H1 (cell line): ENCODE measurements at regions not wholly inside any gene's neighbourhood (a gene's known extent, or its start where the extent isn't known, plus 50 kb on each side); places are given as distances from the start of the nearest gene placed in this dataset.

Experiments
- CTCF ChIA-PET: fragments of 300-600 bp; sonication (Branson Sonifier 250); formaldehyde crosslinking; loops from one replicate; lab custom pipeline; 2021; ENCODE audit not compliant: partially characterized antibody; lab: Charles Lee
- POLR2A ChIA-PET: fragments of 300-600 bp; sonication (Branson Sonifier 250); formaldehyde crosslinking; loops from one replicate; lab custom pipeline; 2021; ENCODE audit warnings: inconsistent platforms; ENCODE audit not compliant: partially characterized antibody; lab: Charles Lee
- DNase-seq, 2 experiments: peaks; one replicate each; pipeline versions ENCODE4 v3.0.0 to v3.0.0-alpha.2; 2010 to 2022; ENCODE audit warnings: low spot score in 2 of 2, low read depth in 1 of 2, mixed read lengths in 1 of 2
- FAIRE-seq: peaks from 2 replicates; lab custom pipeline; 2011; peaks lifted over from hg19 to GRCh38; lab: Jason Lieb, UNC
- H2AFZ ChIP-seq: 2 replicates; pipeline ENCODE4 v1.8.1; 2012; ENCODE audit warnings: low read length, inconsistent platforms
- H2AK5ac ChIP-seq: 2 replicates; pipeline ENCODE4 v1.6.1; 2013; ENCODE audit warnings: low read depth, low read length
- H2BK120ac ChIP-seq: replicated peaks from 2 replicates; pipeline ENCODE3; 2013; ENCODE audit warnings: low read depth, low read length, inconsistent platforms
- H2BK12ac ChIP-seq: 2 replicates; pipeline ENCODE4 v1.6.1; 2013; ENCODE audit warnings: low read depth, low read length
- H2BK15ac ChIP-seq: 2 replicates; pipeline ENCODE4 v1.6.1; 2013; ENCODE audit warnings: low read length
- H2BK20ac ChIP-seq: 2 replicates; pipeline ENCODE4 v1.6.1; 2013; ENCODE audit warnings: low read length
- H2BK5ac ChIP-seq: 2 replicates; pipeline ENCODE4 v1.6.1; 2013; ENCODE audit warnings: low read depth, low read length
- H3K14ac ChIP-seq: 2 replicates; pipeline ENCODE4 v1.6.1; 2013; ENCODE audit warnings: inconsistent platforms; ENCODE audit not compliant: insufficient read length
- H3K18ac ChIP-seq: 2 replicates; pipeline ENCODE4 v1.6.1; 2013; ENCODE audit warnings: low read length; ENCODE audit errors: extremely low read depth
- H3K23ac ChIP-seq: 2 replicates; pipeline ENCODE4 v1.6.1; 2013; ENCODE audit warnings: inconsistent platforms; ENCODE audit not compliant: insufficient read length
- H3K23me2 ChIP-seq: 2 replicates; pipeline ENCODE4 v1.6.1; 2013; ENCODE audit warnings: low read depth, low read length
- H3K27ac ChIP-seq: 2 replicates; pipeline ENCODE4 v1.6.1; 2011; ENCODE audit warnings: low read depth, low read length, inconsistent platforms
- H3K27me3 ChIP-seq, 4 experiments: replicated peaks in 1 of 4; 1 replicate in 1 of 4; 2 replicates in 3 of 4; pipeline versions ENCODE4 v1.6.1 to v1.8.1; 2011 to 2013; ENCODE audit warnings: low read length in 3 of 4, mild to moderate bottlenecking in 3 of 4, inconsistent platforms in 2 of 4, mixed read lengths in 2 of 4, moderate library complexity in 1 of 4; ENCODE audit not compliant: control insufficient read depth in 3 of 4, insufficient read depth in 3 of 4; ENCODE audit errors: extremely low read depth in 1 of 4
- H3K36me3 ChIP-seq, 4 experiments: 2 replicates each; pipeline versions ENCODE4 v1.6.1 to v1.8.1; 2011 to 2013; ENCODE audit warnings: mild to moderate bottlenecking in 4 of 4, low read length in 3 of 4, moderate library complexity in 2 of 4, control low read depth in 1 of 4, inconsistent platforms in 1 of 4; ENCODE audit not compliant: insufficient read depth in 4 of 4, control insufficient read depth in 2 of 4
- H3K4ac ChIP-seq: replicated peaks from 2 replicates; pipeline ENCODE3; 2013; ENCODE audit warnings: low read length, low read depth, mixed read lengths, inconsistent platforms; ENCODE audit not compliant: insufficient read length
- H3K4me1 ChIP-seq, 4 experiments: replicated peaks in 1 of 4; 1 replicate in 1 of 4; 2 replicates in 3 of 4; pipeline versions ENCODE4 v1.6.1 to v1.8.1; 2011 to 2013; ENCODE audit warnings: low read length in 3 of 4, inconsistent platforms in 2 of 4, mixed read lengths in 1 of 4; ENCODE audit not compliant: insufficient read depth in 4 of 4, control insufficient read depth in 3 of 4
- H3K4me2 ChIP-seq, 2 experiments: 2 replicates each; pipeline versions ENCODE4 v1.6.1 to v1.8.1; 2011 to 2013; ENCODE audit warnings: low read depth in 2 of 2, low read length in 2 of 2, control low read depth in 1 of 2, inconsistent platforms in 1 of 2, mild to moderate bottlenecking in 1 of 2; ENCODE audit not compliant: insufficient read depth in 1 of 2
- H3K4me3 ChIP-seq, 4 experiments: fragments of 200-600, 300-600 bp in 1 of 4; sonication (generic), shearing (Covaris generic), sonication (Bioruptor Twin) in 1 of 4; 2 replicates each; pipeline versions ENCODE4 v1.5.1 to v1.8.1; 2011 to 2016; ENCODE audit warnings: low read length in 4 of 4, low read depth in 3 of 4, control low read depth in 2 of 4, inconsistent platforms in 2 of 4, mild to moderate bottlenecking in 2 of 4, mixed read lengths in 1 of 4, moderate library complexity in 1 of 4; ENCODE audit not compliant: insufficient read depth in 2 of 4; ENCODE audit errors: extremely low read depth in 1 of 4
- H3K56ac ChIP-seq: replicated peaks from 2 replicates; pipeline ENCODE3; 2013; ENCODE audit warnings: low read depth, mild to moderate bottlenecking, mixed read lengths, low read length, inconsistent platforms; ENCODE audit not compliant: insufficient read length
- H3K79me1 ChIP-seq: 2 replicates; pipeline ENCODE4 v1.6.1; 2013; ENCODE audit warnings: low read depth, low read length, control low read depth
- H3K79me2 ChIP-seq, 2 experiments: 2 replicates each; pipeline versions ENCODE4 v1.6.1 to v1.8.1; 2012 to 2013; ENCODE audit warnings: low read length in 2 of 2, mild to moderate bottlenecking in 2 of 2, inconsistent platforms in 1 of 2; ENCODE audit not compliant: insufficient read depth in 2 of 2, control insufficient read depth in 1 of 2
- H3K9ac ChIP-seq, 4 experiments: replicated peaks in 1 of 4; 1 replicate in 1 of 4; 2 replicates in 3 of 4; pipeline versions ENCODE4 v1.6.1 to v1.8.1; 2011 to 2013; ENCODE audit warnings: low read depth in 3 of 4, low read length in 3 of 4, control low read depth in 2 of 4, mild to moderate bottlenecking in 2 of 4, moderate library complexity in 2 of 4, inconsistent platforms in 1 of 4; ENCODE audit errors: extremely low read depth in 1 of 4
- H3K9me3 ChIP-seq, 2 experiments: 2 replicates each; pipeline versions ENCODE4 v1.6.1 to v1.8.1; 2012 to 2013; ENCODE audit warnings: mild to moderate bottlenecking in 2 of 2, moderate library complexity in 2 of 2, control low read depth in 1 of 2, inconsistent platforms in 1 of 2, low read depth in 1 of 2, low read length in 1 of 2, mixed read lengths in 1 of 2; ENCODE audit not compliant: insufficient read depth in 2 of 2
- H4K20me1 ChIP-seq, 2 experiments: replicated peaks in 1 of 2; 2 replicates each; pipeline versions ENCODE3 to v1.8.1; 2011 to 2013; ENCODE audit warnings: inconsistent platforms in 2 of 2, low read length in 2 of 2, mild to moderate bottlenecking in 1 of 2; ENCODE audit not compliant: insufficient read depth in 2 of 2, control insufficient read depth in 1 of 2
- H4K5ac ChIP-seq: 2 replicates; pipeline ENCODE4 v1.6.1; 2013; ENCODE audit warnings: low read length, low read depth, mixed read lengths, inconsistent platforms; ENCODE audit not compliant: insufficient read length
- H4K8ac ChIP-seq: 2 replicates; pipeline ENCODE4 v1.8.0; 2013; ENCODE audit warnings: mild to moderate bottlenecking, moderate library complexity, low read length, inconsistent platforms; ENCODE audit not compliant: insufficient read depth; ENCODE audit errors: extremely low read depth
- H4K91ac ChIP-seq: replicated peaks from 2 replicates; pipeline ENCODE3; 2013; ENCODE audit warnings: low read length, mixed read lengths, inconsistent platforms; ENCODE audit not compliant: insufficient read length
- GTF2F1 ChIP-seq: IDR thresholded peaks from 2 replicates; pipeline ENCODE4 v1.6.1; 2012; ENCODE audit warnings: low read depth, low read length, improper control_type of control experiment, borderline replicate concordance
- POLR2A ChIP-seq, 2 experiments: IDR thresholded peaks; 1 replicate in 1 of 2; 2 replicates in 1 of 2; pipeline ENCODE4 v1.6.1; 2011; ENCODE audit warnings: low read depth in 2 of 2, low read length in 2 of 2, mild to moderate bottlenecking in 2 of 2; ENCODE audit errors: control extremely low read depth in 1 of 2
- WGBS, 2 experiments: shearing (Covaris generic) in 1 of 2; methylation state at CpG; one replicate each; pipeline versions ENCODE4 v1.1.6 to v1.1.7; 2013 to 2015; ENCODE audit warnings: low lambda C conversion rate in 2 of 2, mixed read lengths in 2 of 2, inconsistent platforms in 1 of 2, low coverage in 1 of 2, missing lambda C conversion rate in 1 of 2; ENCODE audit not compliant: insufficient replicate concordance in 2 of 2, insufficient coverage in 1 of 2, insufficient read length in 1 of 2; ENCODE audit errors: extremely low coverage in 1 of 2, missing lambda C conversion rate in 1 of 2; 5-methylcytosine and 5-hydroxymethylcytosine counted together
- TF ChIP-seq, protein P1 (sequence below): IDR thresholded peaks from 2 replicates; pipeline ENCODE4 v1.6.1; 2011; ENCODE audit warnings: low read length, improper control_type of control experiment
- TF ChIP-seq, protein P2 (sequence below): IDR thresholded peaks from 2 replicates; pipeline ENCODE4 v1.6.1; 2012; ENCODE audit warnings: inconsistent platforms

DNA sequence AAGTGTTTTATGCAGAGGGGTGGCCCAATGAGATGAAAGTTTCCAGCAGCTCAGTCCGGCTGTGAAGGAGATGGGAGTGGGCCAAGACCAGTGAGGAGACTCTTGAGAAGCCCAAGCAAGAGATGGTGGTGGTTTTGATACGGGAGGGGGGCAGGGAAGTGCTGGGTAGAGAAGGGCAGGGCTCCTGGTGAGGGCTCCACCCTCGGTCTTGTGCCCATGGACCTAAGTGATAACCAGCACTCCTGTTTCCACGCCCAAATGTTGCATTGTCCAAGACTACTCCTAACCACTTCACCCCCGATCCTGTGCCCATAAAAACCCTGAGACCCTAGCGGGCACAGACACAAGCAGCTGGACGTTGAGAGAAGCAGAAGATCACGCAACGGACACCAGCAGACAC, 140.9 kb downstream of the MIS18A start:
- Histone ChIP-seq H3K23ac (no peak overlapping the region), H4K5ac (no peak overlapping the region), H2BK20ac (no peak overlapping the region), H2AFZ (no peak overlapping the region), H3K56ac (no peak overlapping the region), H4K8ac (no peak overlapping the region), H3K79me1 (no peaks in the 10 kb centered on the region), H4K91ac (no peak overlapping the region), H2BK12ac (no peak overlapping the region), H3K27ac (no peak overlapping the region), H3K79me2 (no peaks in the 10 kb centered on the region), H3K4me1 (no peaks in the 10 kb centered on the region; a peak in 1 of 7 replicates), H3K4me3 (no peak overlapping the region), H3K9me3 (0 out of 4 replicates have a peak, but pooled peaks cover 0 to 3% of the 10 kb centered on the region in 2 experiments), H3K14ac (no peak overlapping the region), H3K36me3 (no peaks in the 10 kb centered on the region), H2BK15ac (no peak overlapping the region), H3K18ac (no peak overlapping the region), H3K23me2 (no peaks in the 10 kb centered on the region), H2AK5ac (no peak overlapping the region), H3K9ac (no peak overlapping the region), H3K4ac (no peak overlapping the region), H2BK120ac (no peak overlapping the region), H3K27me3 (no peaks in the 10 kb centered on the region), H3K4me2 (no peak overlapping the region), H2BK5ac (no peak overlapping the region), H4K20me1 (no peaks in the 10 kb centered on the region)
- POLR2A ChIA-PET = no interaction called here
- 92% methylated on average over 8 of the region's 9 CpGs; no CpG with 5 or more reads in 1 of the 2 experiments for WGBS, 2 experiments
- DNase-seq = no peak
- no peak for FAIRE-seq
- CTCF ChIA-PET = interaction anchor here (0.9 to 1.8 kb wide), 5 partner anchors 13 to 120 kb away, joined by 3 to 7 read pairs (median 4); no protein-coding TSS in a partner anchor
- no peak for TF ChIP-seq POLR2A (IDR thresholded peaks at IDR 0.05; ENCODE audit: control extremely low read depth in 1 of 2, low read depth in 2 of 2, low read length in 2 of 2)
- TF ChIP-seq, protein P1, sequence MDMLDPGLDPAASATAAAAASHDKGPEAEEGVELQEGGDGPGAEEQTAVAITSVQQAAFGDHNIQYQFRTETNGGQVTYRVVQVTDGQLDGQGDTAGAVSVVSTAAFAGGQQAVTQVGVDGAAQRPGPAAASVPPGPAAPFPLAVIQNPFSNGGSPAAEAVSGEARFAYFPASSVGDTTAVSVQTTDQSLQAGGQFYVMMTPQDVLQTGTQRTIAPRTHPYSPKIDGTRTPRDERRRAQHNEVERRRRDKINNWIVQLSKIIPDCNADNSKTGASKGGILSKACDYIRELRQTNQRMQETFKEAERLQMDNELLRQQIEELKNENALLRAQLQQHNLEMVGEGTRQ = no peak
- TF ChIP-seq, protein P2, sequence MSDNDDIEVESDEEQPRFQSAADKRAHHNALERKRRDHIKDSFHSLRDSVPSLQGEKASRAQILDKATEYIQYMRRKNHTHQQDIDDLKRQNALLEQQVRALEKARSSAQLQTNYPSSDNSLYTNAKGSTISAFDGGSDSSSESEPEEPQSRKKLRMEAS = no peak
- TF ChIP-seq GTF2F1 = no peak
